Vagina (tissue), 2 donors: ENCODE measurements at regions not wholly inside any gene's neighbourhood (a gene's known extent, or its start where the extent isn't known, plus 50 kb on each side); places are given as distances from the start of the nearest gene placed in this dataset.

Experiments used
- DNase-seq, 2 donors: peaks; one replicate each; pipeline ENCODE4 v3.0.0-alpha.2; 2017; ENCODE audit errors: extremely low spot score in 2 of 2
- H3K27ac ChIP-seq: fragments of 200-600 bp; sonication (generic); one replicate; pipeline ENCODE4 v1.5.1; 2019
- H3K27me3 ChIP-seq: fragments of 200-600 bp; sonication (generic); one replicate; pipeline ENCODE4 v1.5.1; 2019
- H3K36me3 ChIP-seq, 2 donors: fragments of 200-600 bp; sonication (generic); one replicate each; pipeline ENCODE4 v1.5.1; 2017 to 2019
- H3K4me1 ChIP-seq: fragments of 200-600 bp; sonication (generic); one replicate; pipeline ENCODE4 v1.5.1; 2019
- H3K4me3 ChIP-seq, 2 donors: fragments of 200-600 bp; sonication (generic); 1 replicate in 1 of 2; 2 replicates in 1 of 2; pipeline ENCODE4 v1.5.1; 2016 to 2019
- H3K9me3 ChIP-seq: fragments of 200-600 bp; sonication (generic); one replicate; pipeline ENCODE4 v1.5.1; 2019
- CTCF ChIP-seq, 3 experiments: fragments of 450-650 bp in 2 of 3; fragments of 200-600 bp in 1 of 3; sonication (generic) in 1 of 3; IDR thresholded peaks; one replicate each; pipeline ENCODE4 v1.5.1; 2017 to 2019; ENCODE audit warnings: antibody characterized with exemption in 3 of 3, mild to moderate bottlenecking in 2 of 3, moderate library complexity in 2 of 3
- POLR2A ChIP-seq, 2 donors: fragments of 450-650 bp; IDR thresholded peaks; one replicate each; pipeline ENCODE4 v1.6.1; 2017; ENCODE audit warnings: antibody characterized with exemption in 2 of 2, mild to moderate bottlenecking in 2 of 2, moderate library complexity in 2 of 2
- POLR2AphosphoS5 ChIP-seq, 2 donors: sonication (generic); formaldehyde crosslinking; IDR thresholded peaks; one replicate each; pipeline ENCODE4 v1.9.0; 2017; ENCODE audit warnings: antibody characterized with exemption in 2 of 2, mild to moderate bottlenecking in 2 of 2, low read depth in 1 of 2; ENCODE audit not compliant: insufficient read depth in 1 of 2
- intact Hi-C: fragments of 100-400 bp; cut with DNase I; formaldehyde crosslinking; loops from one replicate; pipeline ENCODE4 v1.15.1; 2023

GRCh38 chr10:21068026-21068656 is 171.0 kb upstream of the NEBL start:
- no peak for TF ChIP-seq CTCF (IDR thresholded peaks at IDR 0.05)
- TF ChIP-seq POLR2A (IDR thresholded peaks at IDR 0.05), result no peak
- TF ChIP-seq POLR2AphosphoS5 (IDR thresholded peaks at IDR 0.05; ENCODE audit: insufficient read depth in 1 of 2, low read depth in 1 of 2), result no peak
- Histone ChIP-seq H3K4me3 (no peak overlapping the region), H3K27me3 (no peaks in the 10 kb centered on the region), H3K36me3 (no peaks in the 10 kb centered on the region), H3K4me1 (no peaks in the 10 kb centered on the region), H3K9me3 (no peaks in the 10 kb centered on the region), H3K27ac (no peak overlapping the region)
- intact Hi-C loops, result no loop called here
- DNase-seq, result no peak

GRCh38 chr10:21065621-21066248 is 168.6 kb upstream of the NEBL start:
- no peak overlapping the region for H3K27ac ChIP-seq
- TF ChIP-seq CTCF (IDR thresholded peaks at IDR 0.05) (no peak), POLR2A (IDR thresholded peaks at IDR 0.05) (no peak), POLR2AphosphoS5 (IDR thresholded peaks at IDR 0.05; ENCODE audit: insufficient read depth in 1 of 2, low read depth in 1 of 2) (no peak)
- H3K27me3 ChIP-seq, result no peaks in the 10 kb centered on the region
- DNase-seq, result no peak
- no peaks in the 10 kb centered on the region for H3K9me3 ChIP-seq
- H3K4me3 ChIP-seq, result no peak overlapping the region
- no peaks in the 10 kb centered on the region for H3K4me1 ChIP-seq
- H3K36me3 ChIP-seq, result no peaks in the 10 kb centered on the region
- intact Hi-C loops, result no loop called here

GRCh38 chr10:21061982-21062381 is 164.9 kb upstream of the NEBL start:
- no peaks in the 10 kb centered on the region for H3K9me3 ChIP-seq
- no peaks in the 10 kb centered on the region for H3K4me1 ChIP-seq
- no peak for DNase-seq
- no peak overlapping the region for H3K27ac ChIP-seq
- H3K27me3 ChIP-seq, result no peaks in the 10 kb centered on the region
- no peak for TF ChIP-seq CTCF (IDR thresholded peaks at IDR 0.05)
- TF ChIP-seq POLR2A (IDR thresholded peaks at IDR 0.05), result no peak
- no peak for TF ChIP-seq POLR2AphosphoS5 (IDR thresholded peaks at IDR 0.05; ENCODE audit: insufficient read depth in 1 of 2, low read depth in 1 of 2)
- H3K4me3 ChIP-seq, result no peak overlapping the region
- intact Hi-C loops, result no loop called here
- no peaks in the 10 kb centered on the region for H3K36me3 ChIP-seq

- H3K4me1 ChIP-seq, result no peaks in the 10 kb centered on the region
- TF ChIP-seq POLR2A (IDR thresholded peaks at IDR 0.05) (no peak), POLR2AphosphoS5 (IDR thresholded peaks at IDR 0.05; ENCODE audit: insufficient read depth in 1 of 2, low read depth in 1 of 2) (no peak), CTCF (IDR thresholded peaks at IDR 0.05) (no peak)
- no peak overlapping the region for H3K27ac ChIP-seq
- no peak overlapping the region for H3K4me3 ChIP-seq
- H3K9me3 ChIP-seq, result no peaks in the 10 kb centered on the region
- DNase-seq, result no peak
- no peaks in the 10 kb centered on the region for H3K27me3 ChIP-seq
- H3K36me3 ChIP-seq, result no peaks in the 10 kb centered on the region
- intact Hi-C loops, result no loop called here
Observed at GRCh38 chr10:21061184-21061583, 164.1 kb upstream of the NEBL start.

GRCh38 chr10:21060626-21061025 is 163.5 kb upstream of the NEBL start:
- DNase-seq, result no peak
- H3K27ac ChIP-seq, result no peak overlapping the region
- TF ChIP-seq POLR2AphosphoS5 (IDR thresholded peaks at IDR 0.05; ENCODE audit: insufficient read depth in 1 of 2, low read depth in 1 of 2) (no peak), POLR2A (IDR thresholded peaks at IDR 0.05) (no peak), CTCF (IDR thresholded peaks at IDR 0.05) (no peak)
- H3K36me3 ChIP-seq, result no peaks in the 10 kb centered on the region
- no peaks in the 10 kb centered on the region for H3K4me1 ChIP-seq
- no peaks in the 10 kb centered on the region for H3K27me3 ChIP-seq
- no peaks in the 10 kb centered on the region for H3K9me3 ChIP-seq
- intact Hi-C loops, result no loop called here
- no peak overlapping the region for H3K4me3 ChIP-seq
